ENCODE measurements at regions not wholly inside any gene's neighbourhood (a gene's known extent, or its start where the extent isn't known, plus 50 kb on each side); places are given as distances from the start of the nearest gene placed in this dataset.

GRCh38 chr14:104507443-104507842 is 72.1 kb upstream of the C14orf180 start:
- no peak for TF ChIP-seq EZH2 (IDR thresholded peaks at IDR 0.05; ENCODE audit: low read depth)
- no peak for TF ChIP-seq CTCF (conservative IDR thresholded peaks at IDR 0.05)
